C4-2B (cell line): ENCODE measurements at regions not wholly inside any gene's neighbourhood (a gene's known extent, or its start where the extent isn't known, plus 50 kb on each side); places are given as distances from the start of the nearest gene placed in this dataset.
A peak's percentile ranks its signal among the peaks of the same experiment; 100 is the strongest.
"Not testable (repeated sequence)": the region's sequence is repeated elsewhere in the genome, so short reads cannot be mapped to it uniquely, and the experiment has no call there.

ENCODE experiments used
- H3K27ac ChIP-seq: fragments of 450-650 bp; 2 replicates; pipeline ENCODE4 v1.5.1; 2017
- CTCF ChIP-seq: fragments of 450-650 bp; conservative IDR thresholded peaks from 2 replicates; pipeline ENCODE4 v1.5.1; 2017; ENCODE audit warnings: mild to moderate bottlenecking
- ZFX ChIP-seq: fragments of 450-650 bp; IDR thresholded peaks from 2 replicates; pipeline ENCODE4 v1.6.1; 2017

- no peak overlapping the region for H3K27ac ChIP-seq
- no peak for TF ChIP-seq ZFX
- TF ChIP-seq CTCF = no peak
These were observed 92.1 kb upstream of the GRK3 start for GRCh38 chr22:25472382-25472781.

GRCh38 chr22:25475257-25476022, 89.0 kb upstream of the GRK3 start:
- no peak overlapping the region for H3K27ac ChIP-seq
- TF ChIP-seq ZFX (no peak), CTCF (no peak)

- no peak overlapping the region for H3K27ac ChIP-seq
- no peak for TF ChIP-seq CTCF
- no peak for TF ChIP-seq ZFX
These were observed 87.1 kb upstream of the GRK3 start for GRCh38 chr22:25477358-25477757.

- TF ChIP-seq ZFX (no peak), CTCF (no peak)
- H3K27ac ChIP-seq = no peak overlapping the region
These were observed 86.4 kb upstream of the GRK3 start for GRCh38 chr22:25478111-25478510.

GRCh38 chr22:25478528-25478927, 85.9 kb upstream of the GRK3 start:
- H3K27ac ChIP-seq = peak overlapping the region; percentile 34
- TF ChIP-seq CTCF = no peak
- no peak for TF ChIP-seq ZFX

GRCh38 chr22:25480868-25481267, 83.6 kb upstream of the GRK3 start:
- not testable (repeated sequence) for H3K27ac ChIP-seq

- no peak overlapping the region for H3K27ac ChIP-seq
- TF ChIP-seq CTCF (no peak), ZFX (no peak)
These were observed 82.2 kb upstream of the GRK3 start for GRCh38 chr22:25482091-25482760.
